GM23248 (cell line): ENCODE measurements at regions not wholly inside any gene's neighbourhood (a gene's known extent, or its start where the extent isn't known, plus 50 kb on each side); places are given as distances from the start of the nearest gene placed in this dataset.

Experiments used
- EZH2 ChIP-seq: fragments of 200-600 bp; sonication (generic); IDR thresholded peaks from 2 replicates; pipeline ENCODE4 v1.6.1; 2018; ENCODE audit warnings: antibody characterized with exemption, mild to moderate bottlenecking; ENCODE audit not compliant: insufficient read depth, poor library complexity, severe bottlenecking
- EZH2phosphoT487 ChIP-seq: fragments of 200-600 bp; sonication (generic); IDR thresholded peaks from 2 replicates; pipeline ENCODE4 v1.6.1; 2018; ENCODE audit warnings: antibody characterized with exemption, moderate library complexity, mild to moderate bottlenecking, low read depth; ENCODE audit not compliant: insufficient read depth

GRCh38 chr12:65622056-65622455, 202.2 kb upstream of the HMGA2 start:
- TF ChIP-seq EZH2phosphoT487 (no peak), EZH2 (no peak)
